GM18508 (cell line): ENCODE measurements at regions not wholly inside any gene's neighbourhood (a gene's known extent, or its start where the extent isn't known, plus 50 kb on each side); places are given as distances from the start of the nearest gene placed in this dataset.
"Not testable (repeated sequence)": the region's sequence is repeated elsewhere in the genome, so short reads cannot be mapped to it uniquely, and the experiment has no call there.

Experiments used
- ATAC-seq: cut with Tn5 transposase; IDR thresholded peaks from one replicate; pipeline ENCODE4 v1.9.1; 2021; ENCODE audit warnings: moderate number of reproducible peaks; ENCODE audit not compliant: insufficient read depth, unreplicated experiment

DNA sequence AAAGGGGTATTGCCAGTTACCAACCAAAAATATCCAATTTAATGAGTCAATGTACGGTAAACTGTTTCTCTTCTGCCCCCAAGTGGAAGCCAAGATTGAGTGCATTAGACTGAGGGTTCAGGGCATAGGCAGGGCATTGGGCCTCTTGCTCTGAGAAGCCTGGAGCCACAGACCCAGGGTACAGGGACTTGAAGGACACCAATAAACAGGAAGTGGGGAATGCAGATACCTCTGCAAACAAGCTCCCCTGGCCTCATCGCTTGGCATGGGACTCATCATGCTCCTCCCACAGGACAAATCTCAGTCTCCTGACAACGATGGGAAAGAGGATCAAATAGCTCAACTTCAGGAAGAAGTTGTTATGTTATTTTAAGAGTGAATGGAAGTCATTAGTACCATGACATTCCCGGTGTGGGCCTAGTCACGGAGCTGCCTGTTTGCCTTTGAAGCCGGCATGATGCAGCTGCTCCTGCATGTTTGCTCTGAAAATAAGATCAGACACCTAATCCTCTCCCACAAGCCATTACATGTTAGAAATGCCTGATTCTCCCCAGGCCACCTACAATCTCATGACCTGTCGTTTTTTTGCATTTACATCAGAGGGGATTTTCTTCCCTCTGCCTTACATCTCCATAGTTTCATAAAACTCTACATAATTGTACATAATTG lies 224.2 kb downstream of the RCHY1 start:
- no peak for ATAC-seq

DNA sequence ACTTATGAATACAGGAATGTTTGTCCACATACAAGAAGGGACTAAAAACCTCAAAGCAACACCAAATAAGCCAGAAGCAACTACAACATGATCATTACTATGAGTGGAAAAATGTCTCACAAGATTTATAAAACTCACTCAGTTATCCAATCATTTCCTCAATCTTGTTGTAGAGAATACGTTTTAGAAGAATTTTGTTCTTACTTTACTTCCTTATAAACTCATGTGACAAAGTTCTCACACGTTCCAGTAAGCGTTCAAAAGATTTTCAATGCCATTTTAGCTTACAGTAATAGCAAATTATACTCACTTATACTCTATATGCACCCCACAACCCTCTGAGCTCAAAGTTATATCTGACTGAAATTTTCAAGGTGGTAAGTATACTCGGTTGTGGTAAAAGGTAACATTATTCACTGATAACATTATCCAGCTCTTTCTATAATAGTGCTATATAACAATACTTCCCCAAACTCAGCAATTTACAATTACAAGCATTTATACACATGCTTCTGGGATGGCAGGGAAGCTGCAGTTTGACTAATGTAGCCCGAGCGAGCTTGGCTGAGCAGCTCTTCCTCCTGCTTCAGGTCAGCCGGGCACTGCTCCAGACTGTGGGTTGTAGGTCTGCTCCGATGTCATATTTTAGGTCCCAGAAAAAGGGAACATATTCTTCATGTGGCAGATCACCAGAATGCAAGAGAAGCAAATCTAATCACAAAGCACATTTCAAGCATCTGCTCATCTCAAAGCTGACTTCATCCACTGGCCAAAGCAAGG lies 226.3 kb downstream of the RCHY1 start:
- ATAC-seq = no peak

DNA sequence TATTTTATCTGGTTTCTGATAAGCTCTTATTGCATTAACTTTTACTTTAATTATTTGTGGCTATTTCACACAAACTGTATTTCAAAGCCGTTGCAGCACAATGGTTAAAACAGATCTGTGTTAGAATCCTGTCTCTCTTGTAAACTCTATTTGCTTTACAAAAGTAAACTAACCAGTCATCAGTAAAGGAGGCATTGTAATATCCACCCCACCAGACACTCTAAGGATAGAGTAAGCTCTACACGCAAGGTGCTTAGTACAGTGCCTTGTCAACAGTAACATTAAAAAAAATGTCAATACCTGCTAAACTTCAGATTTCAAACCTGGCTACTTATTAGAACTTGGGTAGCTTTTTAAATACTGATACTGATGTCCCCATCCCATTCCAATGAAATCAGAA lies 228.4 kb downstream of the RCHY1 start:
- ATAC-seq = no peak

DNA sequence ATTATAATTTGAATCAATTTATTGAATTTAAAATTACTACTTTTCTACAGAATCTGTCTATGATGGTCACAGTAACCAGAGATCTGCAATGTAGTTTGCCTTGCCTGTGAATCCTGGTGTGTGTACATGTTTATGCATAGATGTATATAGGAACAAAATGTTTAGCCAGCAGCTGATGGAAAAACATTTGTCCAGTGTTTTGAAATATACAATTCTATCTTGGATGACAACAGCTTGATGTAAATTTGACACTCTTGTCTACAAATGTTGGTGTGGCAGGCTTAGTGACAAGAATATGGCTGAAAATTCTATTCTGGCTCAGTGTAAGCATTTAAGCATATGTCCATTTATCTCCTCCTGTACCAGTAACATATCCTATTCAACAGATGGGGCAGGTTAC lies 229.4 kb downstream of the RCHY1 start:
- no peak for ATAC-seq

DNA sequence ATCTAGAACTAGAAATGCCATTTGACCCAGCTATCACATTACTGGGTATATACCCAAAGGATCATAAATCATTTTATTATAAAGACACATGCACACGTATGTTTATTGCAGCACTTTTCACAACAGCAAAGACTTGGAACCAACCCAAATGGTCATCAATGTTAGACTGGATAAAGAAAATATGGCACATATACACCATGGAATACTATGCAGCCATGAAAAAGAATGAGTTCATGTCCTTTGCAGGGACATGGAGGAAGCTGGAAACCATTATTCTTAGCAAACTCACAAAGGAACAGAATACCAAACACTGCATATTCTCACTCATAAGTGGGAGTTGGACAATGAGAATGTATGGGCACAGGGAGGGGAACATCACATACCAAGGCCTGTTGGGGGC lies 233.7 kb downstream of the RCHY1 start:
- not testable (repeated sequence) for ATAC-seq

DNA sequence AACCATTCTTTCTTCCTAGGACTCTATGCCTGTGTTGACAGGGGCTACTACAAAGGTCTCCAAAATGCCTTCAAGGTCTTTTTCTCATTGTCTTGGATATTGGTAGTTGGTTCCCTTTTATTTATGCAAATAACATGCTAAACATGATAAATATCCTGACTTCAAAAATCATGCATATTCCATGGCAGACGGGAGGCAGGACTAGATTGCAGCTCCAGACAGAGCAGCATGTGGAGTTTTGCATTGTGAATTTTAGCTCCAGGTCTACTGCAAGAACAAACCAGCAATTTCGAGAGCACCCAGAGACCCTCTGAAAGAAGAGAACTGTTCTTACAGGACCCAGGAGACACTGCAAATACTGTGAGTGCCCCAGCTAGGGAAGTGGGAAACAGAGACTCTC lies 254.9 kb downstream of the RCHY1 start:
- ATAC-seq = no peak

DNA sequence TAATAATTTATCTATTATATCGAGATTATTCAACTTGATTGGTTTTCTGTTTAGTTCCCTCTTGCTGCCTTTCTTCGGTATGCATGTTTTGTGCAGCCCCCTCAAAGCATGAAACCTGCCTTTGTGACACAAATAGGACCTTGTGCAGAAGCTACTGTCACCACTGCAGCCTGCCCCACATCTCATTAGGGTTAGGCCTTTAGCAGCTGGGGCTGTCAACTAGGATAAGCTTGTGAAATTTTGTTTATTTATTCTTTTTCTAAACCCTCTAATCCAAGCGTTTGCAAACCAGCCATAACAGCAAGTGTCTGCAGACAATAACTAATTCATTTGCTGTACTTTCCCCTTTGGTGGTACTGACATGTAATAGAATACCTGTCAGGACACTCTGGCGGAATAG lies 258.9 kb downstream of the RCHY1 start:
- no peak for ATAC-seq

DNA sequence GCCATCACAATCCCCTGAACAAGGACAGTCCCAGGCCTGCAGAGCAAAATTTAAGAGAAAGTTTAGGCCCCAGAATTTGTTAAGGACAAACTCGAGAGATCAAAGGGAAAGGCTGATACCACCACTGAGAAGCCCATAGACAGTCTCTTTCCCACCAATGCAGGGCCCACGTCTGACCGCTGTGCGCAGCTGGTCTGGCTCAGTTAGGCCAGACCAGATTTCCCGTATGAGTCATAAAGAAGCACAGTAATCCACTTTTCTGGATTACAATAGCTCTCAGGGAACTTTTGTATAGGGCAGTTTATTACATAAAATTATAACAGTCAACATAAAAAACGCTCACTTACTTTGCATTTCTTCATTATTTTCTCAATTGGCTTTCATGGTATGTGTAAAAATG lies 259.5 kb downstream of the RCHY1 start:
- no peak for ATAC-seq

DNA sequence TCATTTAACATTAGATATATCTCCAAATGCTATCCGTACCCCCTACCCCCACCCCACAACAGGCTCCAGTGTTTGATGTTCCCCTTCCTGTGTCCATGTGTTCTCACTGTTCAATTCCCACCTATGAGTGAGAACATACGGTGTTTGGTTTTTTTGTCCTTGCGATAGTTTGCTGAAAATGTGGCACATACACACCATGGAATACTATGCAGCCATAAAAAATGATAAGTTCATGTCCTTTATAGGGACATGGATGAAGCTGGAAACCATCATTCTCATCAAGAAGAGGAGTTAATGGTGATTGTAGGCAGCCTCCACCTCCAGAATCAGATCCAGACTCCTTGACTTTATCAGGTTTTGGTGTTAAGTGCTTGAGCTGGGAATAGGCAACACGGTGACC lies 261.1 kb downstream of the RCHY1 start:
- not testable (repeated sequence) for ATAC-seq

DNA sequence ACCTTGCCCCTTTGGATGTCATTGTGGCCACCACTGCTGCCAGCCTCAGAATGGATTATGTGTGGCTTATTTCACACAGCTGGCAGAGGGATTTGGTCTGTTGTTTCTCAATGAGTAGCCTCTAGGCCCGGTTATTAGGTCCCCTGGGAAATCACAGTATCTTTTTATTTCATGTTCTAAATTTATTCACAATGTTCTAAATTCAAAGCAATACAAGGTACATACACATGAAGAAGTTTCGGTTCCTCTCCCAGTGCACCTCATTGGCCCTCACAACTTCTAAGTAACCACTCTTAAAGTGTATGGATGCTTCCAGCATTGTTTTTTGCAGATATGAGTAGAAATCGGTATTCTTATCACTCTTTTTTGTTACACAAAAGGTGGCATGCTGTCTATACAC lies 262.7 kb downstream of the RCHY1 start:
- ATAC-seq = peak; percentile 78

DNA sequence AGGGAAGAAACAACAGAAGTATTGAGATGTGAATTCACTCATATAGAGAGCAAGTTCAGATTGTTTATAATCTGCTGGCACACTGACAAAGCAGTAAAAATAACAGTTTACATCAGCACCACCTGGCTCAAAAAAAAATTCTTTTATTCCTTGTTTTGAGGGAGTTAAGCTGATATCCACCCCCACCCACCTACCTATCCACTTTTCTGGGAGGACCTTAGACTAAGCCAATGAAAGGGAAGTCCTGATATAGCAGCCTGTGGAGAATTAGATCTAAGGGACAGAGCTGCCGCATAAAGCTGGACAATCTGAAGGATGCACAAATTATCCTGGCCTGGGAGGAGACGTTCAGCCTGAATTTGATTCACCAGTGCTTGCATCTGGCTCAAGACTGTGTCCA lies 264.5 kb downstream of the RCHY1 start:
- ATAC-seq = no peak

DNA sequence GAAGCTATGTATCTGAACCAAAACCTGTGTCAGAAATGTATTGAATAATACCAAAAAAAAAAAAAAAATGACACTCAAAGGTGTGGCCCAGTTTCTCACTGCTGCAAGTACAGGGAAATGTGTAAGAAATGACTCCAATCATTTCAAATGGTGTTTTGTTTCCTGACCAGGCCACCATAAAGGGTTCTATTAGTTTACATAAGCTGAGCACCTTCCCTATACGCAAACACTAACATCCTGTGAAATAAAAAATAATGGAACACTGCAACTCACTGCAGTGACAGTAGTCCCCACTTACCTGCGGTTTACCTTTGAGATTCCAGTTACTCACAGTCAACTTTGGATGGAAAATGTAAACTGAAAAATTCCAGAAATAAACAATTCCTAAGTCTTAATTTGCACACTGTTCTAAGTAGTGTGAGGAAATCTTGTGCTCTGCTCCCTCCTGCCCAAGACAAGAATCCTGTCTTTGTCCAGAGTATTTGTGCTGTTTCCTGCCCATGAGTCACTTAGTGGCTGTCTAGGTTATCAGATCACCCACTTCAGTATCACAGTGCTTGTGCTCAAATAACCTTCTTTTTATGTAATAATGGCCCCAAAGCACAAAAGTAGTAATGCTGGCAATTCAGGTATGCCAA lies 265.3 kb downstream of the RCHY1 start:
- ATAC-seq = no peak

DNA sequence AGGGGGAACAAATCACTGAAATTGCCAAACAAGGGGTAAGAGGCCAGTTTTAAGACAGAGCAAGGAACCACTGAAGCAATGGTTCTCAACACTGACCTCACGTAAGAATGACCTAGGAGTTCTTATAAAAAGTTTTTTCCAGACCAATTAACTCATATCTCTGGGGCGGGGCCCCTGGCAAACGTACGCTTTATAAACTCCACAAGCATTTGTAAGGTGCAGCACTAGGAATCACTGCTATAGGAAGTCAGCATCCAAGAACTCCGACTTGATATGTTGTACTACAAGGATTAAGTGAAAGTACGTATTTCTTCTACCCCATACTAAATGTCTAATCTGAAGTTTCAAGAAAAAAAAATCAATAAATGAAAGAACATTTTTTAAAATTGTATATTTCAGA lies 269.9 kb downstream of the RCHY1 start:
- ATAC-seq = no peak

DNA sequence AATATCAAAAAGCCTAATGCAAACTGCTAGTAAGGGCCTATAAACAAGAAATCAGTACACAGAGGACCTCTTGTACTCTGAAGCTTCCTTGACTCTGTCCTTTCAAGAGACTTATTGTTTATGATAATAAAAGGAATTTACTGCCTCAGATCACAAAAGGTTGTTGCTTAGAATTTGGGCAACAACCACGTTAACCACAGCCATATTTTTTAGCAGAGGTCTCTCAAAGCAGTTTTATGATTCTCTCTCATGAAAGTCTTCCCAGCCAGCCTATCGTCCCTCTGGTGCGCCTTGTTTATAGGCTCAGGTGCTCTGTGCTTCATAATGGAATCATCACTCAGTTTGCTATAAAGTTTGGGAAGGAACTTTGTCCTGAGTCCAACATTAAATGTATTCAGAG lies 270.6 kb downstream of the RCHY1 start:
- ATAC-seq = no peak

DNA sequence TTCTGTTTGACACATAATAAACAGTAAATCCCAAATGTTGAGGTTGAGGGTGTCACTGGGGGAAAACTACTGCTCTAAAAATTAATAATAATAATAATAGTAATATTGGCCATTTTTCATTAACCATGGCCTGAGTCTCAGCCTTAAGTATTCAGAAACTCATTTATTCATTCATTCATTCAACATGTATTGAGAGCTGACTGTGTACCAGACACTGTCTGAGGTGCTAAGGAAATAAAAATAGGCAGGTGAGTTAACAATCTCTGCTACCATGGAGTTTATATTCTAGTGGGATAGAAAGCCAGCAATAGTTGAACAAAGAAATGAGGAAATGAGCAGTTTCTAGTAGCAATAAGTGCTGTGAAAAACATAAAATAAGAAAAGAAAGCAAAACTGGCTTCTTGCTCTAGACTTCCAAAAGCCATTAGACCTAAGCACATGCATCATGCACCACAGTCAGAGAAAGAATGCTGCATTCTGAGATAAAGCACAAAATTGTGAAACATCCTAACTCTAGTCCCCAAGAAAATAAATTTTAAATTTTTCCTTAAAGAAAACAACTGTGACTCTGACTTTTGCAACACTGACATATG lies 278.7 kb downstream of the RCHY1 start:
- peak; percentile 98 for ATAC-seq

DNA sequence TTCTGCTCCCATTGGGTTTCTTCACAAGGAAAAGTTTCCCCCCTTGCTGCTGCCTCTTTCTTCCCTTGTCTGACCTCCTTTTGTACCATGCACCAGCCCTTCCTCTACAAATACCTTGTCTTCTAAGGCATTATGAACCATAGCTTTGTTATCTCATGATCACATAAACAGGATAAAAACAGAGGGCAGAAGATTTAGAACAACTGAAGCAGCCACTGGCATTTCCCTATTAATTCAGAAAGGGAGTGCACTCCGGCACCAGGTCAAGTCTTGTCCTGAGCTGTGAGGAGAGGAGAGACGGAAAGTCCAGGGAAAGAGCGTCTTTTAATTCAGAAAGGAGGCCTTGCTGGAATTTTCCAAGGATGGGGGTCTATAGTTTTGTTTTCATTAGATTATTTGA lies 281.7 kb downstream of the RCHY1 start:
- no peak for ATAC-seq

DNA sequence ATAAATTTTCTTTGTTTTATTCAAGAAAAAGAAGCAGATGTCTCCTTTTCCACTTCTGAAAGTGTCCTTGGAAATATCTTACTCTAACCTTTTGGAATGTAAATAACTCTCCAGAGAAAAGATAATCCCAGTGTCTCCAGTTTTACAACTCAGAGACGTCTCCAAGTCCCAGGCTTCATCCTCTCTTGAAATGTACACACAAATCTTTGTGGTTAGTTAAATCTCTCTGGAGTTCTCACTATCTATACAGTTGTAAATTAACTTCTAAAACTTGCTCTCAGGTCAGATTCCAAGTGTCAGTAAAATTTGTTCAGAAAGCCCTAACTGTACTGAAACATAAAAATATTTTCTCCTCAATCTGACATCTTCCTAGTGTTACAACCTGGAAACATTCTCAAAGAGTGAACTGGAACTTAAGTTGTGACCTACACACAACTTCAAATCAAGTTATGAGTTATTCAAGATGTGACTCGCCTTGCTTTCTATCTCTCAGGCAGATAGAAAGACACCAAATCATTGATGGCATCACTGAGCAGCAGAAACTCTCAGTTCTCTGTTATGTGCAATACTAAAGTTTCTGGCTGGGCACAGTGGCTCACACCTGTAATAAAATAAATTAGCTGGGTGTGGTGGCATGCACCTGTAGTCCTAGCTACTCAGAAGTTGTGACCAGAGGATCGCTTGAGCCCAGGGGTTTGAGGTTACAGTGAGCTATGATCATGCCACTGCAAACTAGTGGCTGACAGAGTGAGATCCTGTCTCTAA lies 284.2 kb downstream of the RCHY1 start:
- peak; percentile 48 for ATAC-seq

DNA sequence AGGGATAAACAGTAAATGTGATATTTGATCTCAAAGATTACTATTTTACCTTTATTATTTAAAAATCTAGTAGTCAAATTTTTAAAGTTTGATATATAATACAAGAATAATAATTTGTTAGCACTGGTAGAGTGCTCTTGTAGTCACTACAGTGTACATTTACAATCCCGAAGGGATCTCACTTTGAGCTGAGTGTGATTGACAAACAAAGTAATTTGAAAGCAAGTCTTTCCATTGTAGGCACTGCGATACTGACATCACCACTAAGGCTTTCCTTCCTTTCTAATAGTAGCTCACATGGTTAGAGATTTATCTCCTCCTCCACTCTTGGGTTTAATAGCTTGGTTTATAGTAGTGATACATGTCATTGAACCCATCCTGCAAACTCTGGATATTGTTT lies 280.6 kb downstream of the PARM1 start:
- no peak for ATAC-seq

DNA sequence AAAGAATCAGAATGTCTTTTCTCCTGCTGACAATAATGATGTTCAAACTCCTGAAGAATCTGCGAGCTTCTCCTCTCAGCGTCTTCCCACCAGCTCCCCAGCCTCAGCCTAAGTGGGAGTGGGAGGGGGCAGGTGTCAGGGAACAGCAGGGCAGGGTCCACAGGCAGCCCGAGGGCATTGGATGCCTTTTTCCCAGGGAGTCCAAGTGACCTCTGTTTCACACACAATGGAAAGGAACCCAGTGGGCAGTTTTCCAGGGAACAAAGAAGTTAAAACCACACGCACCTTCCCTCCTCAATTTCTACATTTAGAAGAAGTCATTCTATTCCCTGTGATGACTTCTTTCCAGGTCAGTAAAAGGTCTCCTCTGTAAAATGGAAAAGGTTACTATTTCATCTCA lies 278.5 kb downstream of the PARM1 start:
- ATAC-seq = no peak

DNA sequence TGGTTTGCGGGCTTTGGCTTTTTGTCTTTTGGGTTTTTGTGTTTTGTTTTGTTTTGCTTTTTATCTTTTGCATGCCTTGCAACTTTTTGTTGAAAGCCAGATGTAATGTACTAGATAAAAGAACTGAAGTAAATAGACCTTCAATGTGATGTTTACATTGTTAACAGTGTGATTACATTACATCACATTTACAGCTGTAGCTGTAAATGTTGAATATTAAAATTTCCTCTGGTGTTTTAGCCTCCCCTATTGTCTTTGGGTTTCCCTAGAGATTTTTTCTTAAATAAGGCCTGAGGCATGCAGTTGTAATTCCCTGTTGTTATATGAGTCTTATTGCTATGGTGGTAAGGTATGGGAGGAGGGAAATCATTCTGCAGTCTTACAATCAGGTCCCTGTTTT lies 275.0 kb downstream of the PARM1 start:
- ATAC-seq = no peak

DNA sequence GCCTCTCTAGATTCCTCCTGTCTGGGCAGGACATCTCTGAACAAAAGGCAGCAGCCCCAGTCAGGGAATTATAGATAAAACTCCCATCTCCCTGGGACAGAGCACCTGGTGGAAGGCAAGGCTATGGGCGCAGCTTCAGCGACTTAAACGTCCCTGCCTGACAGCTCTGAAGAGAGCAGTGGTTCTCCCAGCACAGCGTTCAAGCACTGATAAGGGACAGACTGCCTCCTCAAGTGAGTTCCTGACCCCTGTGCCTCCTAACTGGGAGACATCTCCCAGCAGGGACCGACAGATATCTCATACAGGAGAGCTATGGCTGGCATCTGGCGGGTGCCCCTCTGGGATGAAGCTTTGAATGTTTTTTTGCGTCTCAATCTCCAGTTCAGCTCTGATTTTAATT lies 262.2 kb downstream of the PARM1 start:
- ATAC-seq = no peak
